ENCODE measurements at regions not wholly inside any gene's neighbourhood (a gene's known extent, or its start where the extent isn't known, plus 50 kb on each side); places are given as distances from the start of the nearest gene placed in this dataset.
"Not testable (repeated sequence)": the region's sequence is repeated elsewhere in the genome, so short reads cannot be mapped to it uniquely, and the experiment has no call there.

GRCh38 chr13:24599019-24599791 lies 81.0 kb upstream of the ATP12A start:
- TF ChIP-seq CTCF (conservative IDR thresholded peaks at IDR 0.05 in 1 of 2, IDR thresholded peaks at IDR 0.05 in 1 of 2; ENCODE audit: low read depth in 1 of 2, low read length in 2 of 2); EZH2 (IDR thresholded peaks at IDR 0.05; ENCODE audit: low read length, missing control alignments): not testable (repeated sequence)
